Activated CD8-positive, alpha-beta memory T cell treated with anti-CD3 and anti-CD28 coated beads for 36 hours (primary cell): ENCODE measurements at regions not wholly inside any gene's neighbourhood (a gene's known extent, or its start where the extent isn't known, plus 50 kb on each side); places are given as distances from the start of the nearest gene placed in this dataset.

Source experiments
- CTCF ChIA-PET: fragments of 350-600 bp; sonication (Branson Sonifier 250); formaldehyde crosslinking; loops from one replicate; lab custom pipeline; 2021; ENCODE audit warnings: antibody characterized with exemption; lab: Charles Lee
- POLR2A ChIA-PET: fragments of 350-600 bp; sonication (Branson Sonifier 250); formaldehyde crosslinking; loops from one replicate; lab custom pipeline; 2021; ENCODE audit warnings: antibody characterized with exemption; lab: Charles Lee

DNA sequence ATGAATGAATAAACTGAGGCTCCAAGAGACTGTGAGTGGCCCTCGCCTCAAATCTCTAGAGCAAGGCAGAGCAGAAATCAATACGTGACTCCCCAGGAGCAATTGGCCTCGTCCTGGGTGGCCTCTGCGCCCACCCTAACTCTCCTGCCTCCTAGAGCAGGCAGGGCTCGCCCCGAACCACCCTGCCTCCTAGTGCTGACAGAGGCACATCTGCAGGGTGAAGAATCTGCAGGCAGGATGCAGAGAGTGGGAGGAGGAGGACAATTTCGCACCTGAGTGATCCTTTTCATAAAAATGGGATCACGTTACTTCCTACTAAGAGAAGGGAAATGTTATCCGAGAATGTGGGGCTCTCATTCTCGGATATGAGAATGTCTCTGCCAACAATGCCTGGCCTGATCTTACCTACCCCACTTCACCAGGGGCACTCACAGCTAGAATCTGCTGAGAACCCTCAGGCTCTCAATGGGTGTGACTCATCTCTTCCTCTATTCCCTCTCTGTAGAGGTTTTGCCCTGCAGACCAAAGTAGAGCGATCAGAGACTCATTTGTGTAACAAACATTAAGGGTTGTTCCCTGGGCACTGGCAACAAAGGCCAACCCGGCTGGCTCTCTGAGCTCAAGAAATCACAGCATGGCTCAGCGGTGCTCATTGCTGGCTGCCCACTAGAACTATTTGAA, 61.7 kb upstream of the BCL2L14 start:
- POLR2A ChIA-PET = interaction anchor here (0.6 to 3.2 kb wide), 10 partner anchors 20 to 716 kb away, joined by 3 to 26 read pairs (median 8); partner anchors contain the start of gene ETV6

GRCh38 chr12:12009749-12010276, 60.9 kb upstream of the BCL2L14 start:
- CTCF ChIA-PET = interaction anchor here (0.6 to 5.3 kb wide), 6 partner anchors 11 to 836 kb away, joined by 3 to 34 read pairs (median 4); no protein-coding TSS in a partner anchor
- POLR2A ChIA-PET = interaction anchor here (0.6 to 3.2 kb wide), 12 partner anchors 19 to 716 kb away, joined by 3 to 26 read pairs (median 7); partner anchors contain the start of gene ETV6

More for the DNA sequence above, 61.7 kb upstream of the BCL2L14 start:
- CTCF ChIA-PET = interaction anchor here (0.9 to 5.3 kb wide), 5 partner anchors 12 to 28 kb away, joined by 3 to 34 read pairs (median 4); no protein-coding TSS in a partner anchor

- POLR2A ChIA-PET = interaction anchor here (0.6 to 3.2 kb wide), 9 partner anchors 18 to 360 kb away, joined by 3 to 26 read pairs (median 7); partner anchors contain the start of gene ETV6
- CTCF ChIA-PET = interaction anchor here (0.6 to 5.3 kb wide), 5 partner anchors 18 to 835 kb away, joined by 3 to 34 read pairs (median 3); no protein-coding TSS in a partner anchor
These were observed 60.3 kb upstream of the BCL2L14 start for GRCh38 chr12:12010277-12011039.

DNA sequence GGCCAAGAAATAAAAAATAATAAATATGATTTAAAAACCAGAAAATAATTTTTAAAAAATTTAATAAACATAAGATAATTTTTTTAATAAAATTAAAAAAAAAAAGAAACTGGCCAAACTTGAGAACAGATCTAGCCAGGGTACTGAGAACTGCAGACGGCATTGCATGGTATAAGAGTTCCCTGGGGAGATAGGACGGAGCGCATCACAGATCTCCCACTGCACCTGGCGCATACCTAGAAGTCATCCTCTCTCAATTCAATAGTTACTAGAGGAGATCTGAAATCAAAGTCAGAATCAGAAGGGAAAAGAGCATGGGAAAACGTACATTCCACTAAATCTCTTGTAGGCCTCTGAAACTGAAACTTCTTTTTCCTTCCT, 58.9 kb upstream of the BCL2L14 start:
- ChIA-PET CTCF (interaction anchor here (5.3 kb wide), 1 partner anchor 21 kb away, joined by 34 read pairs; no protein-coding TSS in a partner anchor), POLR2A (interaction anchor here (3.2 kb wide), 1 partner anchor 362 kb away, joined by 26 read pairs; the partner anchor contains the start of gene ETV6)

- CTCF ChIA-PET = interaction anchor here (0.5 to 0.6 kb wide), 2 partner anchors 82 to 282 kb away, joined by 3 read pairs; no protein-coding TSS in a partner anchor
These were observed 55.6 kb upstream of the BCL2L14 start for GRCh38 chr12:12015073-12015685.

DNA sequence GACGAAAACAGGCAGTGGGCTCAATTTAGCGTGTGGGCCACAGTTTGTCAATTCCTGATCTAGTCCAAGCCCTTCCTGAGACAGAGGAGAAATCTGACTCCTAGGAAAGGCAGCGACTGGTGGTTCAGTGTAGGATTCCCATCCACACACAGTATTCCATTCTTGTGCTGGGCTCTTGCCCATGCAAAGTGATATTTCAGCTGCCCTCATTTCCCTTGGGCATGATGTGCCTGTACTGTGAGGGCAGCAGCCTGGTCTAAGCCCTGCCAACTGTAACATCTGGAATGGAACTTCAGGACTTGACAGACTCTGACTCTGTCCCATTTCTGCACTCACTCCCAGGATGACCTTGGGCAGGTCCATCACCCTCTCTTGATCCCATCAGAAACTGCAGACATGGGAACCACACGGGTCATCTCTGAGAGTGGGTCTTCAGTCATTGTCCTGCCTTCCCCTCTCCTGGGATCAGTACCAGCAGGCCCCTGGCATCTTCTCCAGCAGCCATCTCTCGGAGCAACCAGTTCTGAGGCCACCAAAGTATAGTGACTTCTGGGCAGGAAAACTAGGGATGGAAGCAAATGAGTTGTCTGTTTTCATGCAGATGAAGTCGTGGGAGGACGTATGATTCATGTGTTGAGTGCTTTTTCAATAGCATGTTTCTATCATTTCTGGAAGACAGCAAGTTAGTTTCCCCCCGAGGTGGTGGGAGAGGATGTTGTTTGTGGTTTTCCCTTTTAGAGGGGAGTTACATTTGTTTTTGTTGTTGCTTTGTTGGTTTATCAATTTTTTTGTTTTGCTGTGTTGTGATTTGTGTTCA, 54.2 kb upstream of the BCL2L14 start:
- CTCF ChIA-PET = interaction anchor here (1.0 kb wide), 1 partner anchor 35 kb away, joined by 3 read pairs; no protein-coding TSS in a partner anchor
- POLR2A ChIA-PET = no interaction called here

More at GRCh38 chr12:12015073-12015685, 55.6 kb upstream of the BCL2L14 start:
- POLR2A ChIA-PET = interaction anchor here (0.7 kb wide), 1 partner anchor 241 kb away, joined by 4 read pairs; no protein-coding TSS in a partner anchor

DNA sequence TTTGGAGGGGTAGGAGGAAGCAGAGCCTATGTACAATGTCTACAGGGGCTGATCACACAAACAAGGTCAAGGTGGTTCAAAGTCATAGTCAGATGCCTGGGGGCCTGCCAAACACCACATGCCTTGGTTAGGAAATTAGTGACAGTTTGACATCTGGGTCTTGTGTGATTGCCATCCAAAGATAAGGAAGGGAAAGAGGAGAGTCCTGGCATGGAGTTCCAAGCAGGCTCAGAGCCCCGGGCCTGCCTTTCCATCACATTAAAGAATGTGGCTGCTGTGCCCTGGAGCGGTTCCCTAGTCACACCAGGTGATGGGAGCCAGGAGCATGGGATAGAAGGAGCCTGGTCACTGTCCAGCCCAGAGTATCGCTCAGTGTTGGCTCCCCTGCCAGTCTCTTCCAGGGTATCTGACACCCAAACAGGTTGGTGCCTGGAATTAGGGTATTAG, 53.6 kb upstream of the BCL2L14 start:
- CTCF ChIA-PET = interaction anchor here (0.5 to 1.3 kb wide), 2 partner anchors 10 to 283 kb away, joined by 3 to 4 read pairs; no protein-coding TSS in a partner anchor
- POLR2A ChIA-PET = no interaction called here

DNA sequence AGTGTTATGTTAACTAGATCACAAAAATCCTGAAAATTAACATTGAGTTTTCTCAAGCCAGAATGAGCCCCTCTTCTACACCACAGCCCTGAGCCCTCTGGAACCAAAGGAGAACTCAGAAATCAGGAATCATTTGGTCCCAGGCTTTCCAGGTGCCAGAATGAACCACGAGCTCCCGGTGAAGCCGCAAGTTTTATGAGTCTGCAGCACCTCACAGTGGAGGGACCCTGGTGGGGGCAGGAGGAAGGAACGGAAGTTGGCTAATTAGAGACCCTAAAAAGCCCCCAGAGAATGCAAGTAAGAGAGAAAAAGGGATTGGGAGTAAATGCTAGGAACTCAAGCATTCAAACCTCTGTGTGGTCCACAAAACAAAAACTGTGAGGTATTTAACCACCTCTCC, 52.9 kb upstream of the BCL2L14 start:
- ChIA-PET CTCF (interaction anchor here (0.5 to 1.3 kb wide), 2 partner anchors 10 to 284 kb away, joined by 3 to 4 read pairs; no protein-coding TSS in a partner anchor), POLR2A (no interaction called here)

DNA sequence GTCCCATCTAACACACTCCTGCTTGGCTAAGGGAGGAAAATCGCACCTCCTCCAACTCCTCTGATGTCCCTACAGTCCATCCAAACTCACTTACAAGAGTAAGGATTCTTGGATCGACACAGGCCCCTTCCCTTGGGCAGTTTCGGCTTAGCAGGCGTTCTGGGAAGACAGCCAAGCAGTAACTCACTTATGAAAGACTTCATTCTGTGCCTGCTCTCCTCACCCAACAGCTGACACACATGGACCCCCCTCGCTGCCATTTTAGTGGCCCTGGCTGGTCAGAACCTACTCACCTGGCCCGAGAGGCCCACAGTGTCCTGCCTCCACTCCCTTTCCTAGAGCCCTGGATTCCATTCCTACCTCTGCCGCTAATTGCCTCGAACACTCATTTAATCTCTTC, 52.3 kb upstream of the BCL2L14 start:
- ChIA-PET POLR2A (no interaction called here), CTCF (interaction anchor here (1.3 kb wide), 1 partner anchor 11 kb away, joined by 3 read pairs; no protein-coding TSS in a partner anchor)

DNA sequence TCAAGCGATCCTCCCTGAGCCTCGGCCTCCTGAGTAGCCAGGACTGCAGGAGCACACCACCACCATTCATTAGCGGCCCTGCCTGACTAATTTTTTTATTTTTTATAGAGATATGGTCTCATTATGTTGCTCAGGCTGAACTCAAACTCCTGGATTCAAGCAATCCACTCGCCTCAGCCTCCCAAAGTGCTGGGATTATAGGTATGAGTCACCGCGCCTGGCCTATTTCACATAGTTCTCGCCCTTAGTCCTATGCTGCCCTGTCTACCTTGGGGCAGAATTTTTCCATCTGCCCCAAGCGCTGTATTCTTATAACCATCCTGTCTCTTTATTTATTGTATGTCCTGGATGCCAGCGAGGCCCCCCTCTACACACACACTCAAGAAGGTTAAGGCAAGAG, 50.9 kb upstream of the BCL2L14 start:
- ChIA-PET CTCF (interaction anchor here (0.6 to 1.1 kb wide), 2 partner anchors 18 to 1461 kb away, joined by 3 to 9 read pairs; no protein-coding TSS in a partner anchor), POLR2A (no interaction called here)

DNA sequence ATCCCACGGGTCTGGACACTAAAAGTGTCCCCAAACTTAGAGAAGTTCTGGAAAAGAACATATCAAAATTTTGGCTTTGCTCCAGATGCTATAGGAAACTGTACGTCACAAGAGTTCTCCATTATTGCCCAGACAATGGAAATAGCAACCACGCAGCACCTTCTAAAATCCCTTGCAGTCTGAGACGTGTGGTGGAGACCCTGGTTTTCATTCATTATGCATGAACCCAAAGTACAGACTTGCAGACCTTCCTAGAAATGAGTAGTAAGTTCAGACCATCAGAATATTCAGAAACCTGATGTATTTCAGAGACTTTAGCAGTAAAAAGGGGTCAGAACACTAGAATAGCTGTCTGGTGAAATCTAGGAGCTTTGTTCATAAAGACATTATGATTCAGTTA, 50.0 kb upstream of the BCL2L14 start:
- CTCF ChIA-PET = interaction anchor here (0.6 to 1.1 kb wide), 3 partner anchors 12 to 17 kb away, joined by 3 to 9 read pairs (median 4); no protein-coding TSS in a partner anchor
- POLR2A ChIA-PET = no interaction called here
